ENCODE measurements at regions not wholly inside any gene's neighbourhood (a gene's known extent, or its start where the extent isn't known, plus 50 kb on each side); places are given as distances from the start of the nearest gene placed in this dataset.

DNA sequence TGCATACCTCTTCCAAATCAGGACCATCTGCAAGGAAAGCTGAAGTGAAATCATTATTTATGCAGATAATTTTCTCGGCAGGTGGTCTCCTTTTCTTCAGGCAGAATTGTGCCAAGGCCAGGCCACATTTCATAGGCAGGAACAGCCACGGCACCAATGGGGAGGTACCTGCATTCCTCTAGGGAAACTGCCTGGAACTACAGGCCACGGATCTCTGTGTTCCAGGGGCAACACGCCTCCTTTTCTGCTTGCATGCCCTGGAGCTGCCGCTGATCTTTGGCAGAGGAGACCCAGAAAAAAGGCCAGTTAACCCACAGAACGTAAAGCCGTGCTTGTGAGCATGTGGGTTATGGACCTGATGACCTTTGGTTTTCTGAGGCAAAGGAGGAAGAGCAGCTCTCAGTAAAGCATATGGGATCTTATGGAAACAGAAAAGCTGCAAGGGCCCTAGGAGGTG is 111.2 kb upstream of the KIAA1217 start:
- TF ChIP-seq EZH2 (IDR thresholded peaks at IDR 0.05; ENCODE audit: borderline replicate concordance, insufficient read depth, low read length, poor library complexity, severe bottlenecking): no peak
- TF ChIP-seq, protein P1, sequence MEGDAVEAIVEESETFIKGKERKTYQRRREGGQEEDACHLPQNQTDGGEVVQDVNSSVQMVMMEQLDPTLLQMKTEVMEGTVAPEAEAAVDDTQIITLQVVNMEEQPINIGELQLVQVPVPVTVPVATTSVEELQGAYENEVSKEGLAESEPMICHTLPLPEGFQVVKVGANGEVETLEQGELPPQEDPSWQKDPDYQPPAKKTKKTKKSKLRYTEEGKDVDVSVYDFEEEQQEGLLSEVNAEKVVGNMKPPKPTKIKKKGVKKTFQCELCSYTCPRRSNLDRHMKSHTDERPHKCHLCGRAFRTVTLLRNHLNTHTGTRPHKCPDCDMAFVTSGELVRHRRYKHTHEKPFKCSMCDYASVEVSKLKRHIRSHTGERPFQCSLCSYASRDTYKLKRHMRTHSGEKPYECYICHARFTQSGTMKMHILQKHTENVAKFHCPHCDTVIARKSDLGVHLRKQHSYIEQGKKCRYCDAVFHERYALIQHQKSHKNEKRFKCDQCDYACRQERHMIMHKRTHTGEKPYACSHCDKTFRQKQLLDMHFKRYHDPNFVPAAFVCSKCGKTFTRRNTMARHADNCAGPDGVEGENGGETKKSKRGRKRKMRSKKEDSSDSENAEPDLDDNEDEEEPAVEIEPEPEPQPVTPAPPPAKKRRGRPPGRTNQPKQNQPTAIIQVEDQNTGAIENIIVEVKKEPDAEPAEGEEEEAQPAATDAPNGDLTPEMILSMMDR (IDR thresholded peaks at IDR 0.05; ENCODE audit: poor library complexity, severe bottlenecking): no peak
- no peak for TF ChIP-seq TAF1 (IDR thresholded peaks at IDR 0.05; ENCODE audit: low read depth)
- TF ChIP-seq, protein P2, sequence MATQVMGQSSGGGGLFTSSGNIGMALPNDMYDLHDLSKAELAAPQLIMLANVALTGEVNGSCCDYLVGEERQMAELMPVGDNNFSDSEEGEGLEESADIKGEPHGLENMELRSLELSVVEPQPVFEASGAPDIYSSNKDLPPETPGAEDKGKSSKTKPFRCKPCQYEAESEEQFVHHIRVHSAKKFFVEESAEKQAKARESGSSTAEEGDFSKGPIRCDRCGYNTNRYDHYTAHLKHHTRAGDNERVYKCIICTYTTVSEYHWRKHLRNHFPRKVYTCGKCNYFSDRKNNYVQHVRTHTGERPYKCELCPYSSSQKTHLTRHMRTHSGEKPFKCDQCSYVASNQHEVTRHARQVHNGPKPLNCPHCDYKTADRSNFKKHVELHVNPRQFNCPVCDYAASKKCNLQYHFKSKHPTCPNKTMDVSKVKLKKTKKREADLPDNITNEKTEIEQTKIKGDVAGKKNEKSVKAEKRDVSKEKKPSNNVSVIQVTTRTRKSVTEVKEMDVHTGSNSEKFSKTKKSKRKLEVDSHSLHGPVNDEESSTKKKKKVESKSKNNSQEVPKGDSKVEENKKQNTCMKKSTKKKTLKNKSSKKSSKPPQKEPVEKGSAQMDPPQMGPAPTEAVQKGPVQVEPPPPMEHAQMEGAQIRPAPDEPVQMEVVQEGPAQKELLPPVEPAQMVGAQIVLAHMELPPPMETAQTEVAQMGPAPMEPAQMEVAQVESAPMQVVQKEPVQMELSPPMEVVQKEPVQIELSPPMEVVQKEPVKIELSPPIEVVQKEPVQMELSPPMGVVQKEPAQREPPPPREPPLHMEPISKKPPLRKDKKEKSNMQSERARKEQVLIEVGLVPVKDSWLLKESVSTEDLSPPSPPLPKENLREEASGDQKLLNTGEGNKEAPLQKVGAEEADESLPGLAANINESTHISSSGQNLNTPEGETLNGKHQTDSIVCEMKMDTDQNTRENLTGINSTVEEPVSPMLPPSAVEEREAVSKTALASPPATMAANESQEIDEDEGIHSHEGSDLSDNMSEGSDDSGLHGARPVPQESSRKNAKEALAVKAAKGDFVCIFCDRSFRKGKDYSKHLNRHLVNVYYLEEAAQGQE (IDR thresholded peaks at IDR 0.05; ENCODE audit: borderline replicate concordance): no peak
- no peak for TF ChIP-seq POLR2AphosphoS5 (IDR thresholded peaks at IDR 0.05)
- TF ChIP-seq MXI1 (conservative IDR thresholded peaks at IDR 0.05; ENCODE audit: poor library complexity, severe bottlenecking): no peak
- TF ChIP-seq RAD21 (conservative IDR thresholded peaks at IDR 0.05): no peak
- TF ChIP-seq EP300 (conservative IDR thresholded peaks at IDR 0.05; ENCODE audit: poor library complexity, severe bottlenecking): no peak

Measured in neural cell (in vitro differentiated cells).